NT2/D1 (cell line): ENCODE measurements at regions not wholly inside any gene's neighbourhood (a gene's known extent, or its start where the extent isn't known, plus 50 kb on each side); places are given as distances from the start of the nearest gene placed in this dataset.

Experiments
- DNase-seq: peaks from one replicate; pipeline ENCODE4 v3.0.0-alpha.2; 2011; ENCODE audit warnings: low read depth, low spot score
- H3K27me3 ChIP-seq: 2 replicates; pipeline ENCODE4 v1.6.0; 2011; ENCODE audit warnings: mild to moderate bottlenecking; ENCODE audit not compliant: insufficient read length, insufficient read depth
- H3K36me3 ChIP-seq: 2 replicates; pipeline ENCODE4 v1.6.1; 2011; ENCODE audit warnings: mild to moderate bottlenecking, low read length, mixed read lengths; ENCODE audit not compliant: insufficient read depth, insufficient read length
- H3K4me1 ChIP-seq: 2 replicates; pipeline ENCODE4 v1.5.1; 2011; ENCODE audit not compliant: insufficient read depth, insufficient read length
- H3K4me3 ChIP-seq: 2 replicates; pipeline ENCODE4 v1.5.1; 2011; ENCODE audit warnings: low read depth; ENCODE audit not compliant: insufficient read length
- H3K9ac ChIP-seq: 2 replicates; pipeline ENCODE4 v1.6.0; 2011; ENCODE audit warnings: low read depth; ENCODE audit not compliant: insufficient read length
- H3K9me3 ChIP-seq: 2 replicates; pipeline ENCODE4 v1.5.1; 2011; ENCODE audit warnings: mild to moderate bottlenecking, low read length; ENCODE audit not compliant: insufficient read depth
- SUZ12 ChIP-seq: IDR thresholded peaks from 2 replicates; pipeline ENCODE4 v1.6.1; 2011; ENCODE audit not compliant: insufficient read length, insufficient read depth; ENCODE audit errors: extremely low read depth
- YY1 ChIP-seq: IDR thresholded peaks from 2 replicates; pipeline ENCODE4 v1.6.1; 2011; ENCODE audit not compliant: insufficient read length, insufficient read depth
- ZNF274 ChIP-seq: IDR thresholded peaks from 2 replicates; pipeline ENCODE4 v1.6.1; 2011; ENCODE audit warnings: mild to moderate bottlenecking, low read depth, low read length

GRCh38 chr14:101248840-101249675 is 312.2 kb upstream of the DIO3 start:
- no peak for DNase-seq
- TF ChIP-seq ZNF274 (no peak), SUZ12 (no peak), YY1 (no peak)
- H3K9ac ChIP-seq, result no peak overlapping the region
- no peaks in the 10 kb centered on the region for H3K27me3 ChIP-seq
- no peaks in the 10 kb centered on the region for H3K9me3 ChIP-seq
- H3K4me3 ChIP-seq, result no peak overlapping the region
- no peaks in the 10 kb centered on the region for H3K4me1 ChIP-seq
- H3K36me3 ChIP-seq, result no peaks in the 10 kb centered on the region

- H3K27me3 ChIP-seq, result no peaks in the 10 kb centered on the region
- H3K4me3 ChIP-seq, result no peak overlapping the region
- no peaks in the 10 kb centered on the region for H3K36me3 ChIP-seq
- TF ChIP-seq SUZ12, result no peak
- TF ChIP-seq ZNF274, result no peak
- no peak for TF ChIP-seq YY1
- H3K4me1 ChIP-seq, result no peaks in the 10 kb centered on the region
- DNase-seq, result no peak
- no peaks in the 10 kb centered on the region for H3K9me3 ChIP-seq
- no peak overlapping the region for H3K9ac ChIP-seq
Measured at GRCh38 chr14:101249676-101250036, 311.6 kb upstream of the DIO3 start.

- Histone ChIP-seq H3K4me1 (no peaks in the 10 kb centered on the region), H3K27me3 (no peaks in the 10 kb centered on the region), H3K9ac (no peak overlapping the region), H3K4me3 (no peak overlapping the region), H3K9me3 (no peaks in the 10 kb centered on the region), H3K36me3 (no peaks in the 10 kb centered on the region)
- TF ChIP-seq ZNF274, result no peak
- TF ChIP-seq YY1, result no peak
- no peak for TF ChIP-seq SUZ12
- DNase-seq, result no peak
Measured at GRCh38 chr14:101250336-101250947, 310.9 kb upstream of the DIO3 start.

GRCh38 chr14:101250948-101251811 is 310.1 kb upstream of the DIO3 start:
- DNase-seq, result no peak
- TF ChIP-seq SUZ12 (no peak), YY1 (no peak), ZNF274 (no peak)
- Histone ChIP-seq H3K9ac (no peak overlapping the region), H3K36me3 (no peaks in the 10 kb centered on the region), H3K27me3 (no peaks in the 10 kb centered on the region), H3K9me3 (no peaks in the 10 kb centered on the region), H3K4me3 (no peak overlapping the region), H3K4me1 (no peaks in the 10 kb centered on the region)

- H3K9ac ChIP-seq, result no peak overlapping the region
- H3K36me3 ChIP-seq, result no peaks in the 10 kb centered on the region
- TF ChIP-seq ZNF274 (no peak), YY1 (no peak), SUZ12 (no peak)
- no peak overlapping the region for H3K4me3 ChIP-seq
- no peaks in the 10 kb centered on the region for H3K9me3 ChIP-seq
- no peak for DNase-seq
- no peaks in the 10 kb centered on the region for H3K4me1 ChIP-seq
- H3K27me3 ChIP-seq, result no peaks in the 10 kb centered on the region
Measured at GRCh38 chr14:101251812-101252442, 309.4 kb upstream of the DIO3 start.

- H3K9me3 ChIP-seq, result no peaks in the 10 kb centered on the region
- no peak overlapping the region for H3K9ac ChIP-seq
- H3K4me1 ChIP-seq, result no peaks in the 10 kb centered on the region
- H3K27me3 ChIP-seq, result no peaks in the 10 kb centered on the region
- TF ChIP-seq ZNF274 (no peak), YY1 (no peak), SUZ12 (no peak)
- no peaks in the 10 kb centered on the region for H3K36me3 ChIP-seq
- no peak for DNase-seq
- no peak overlapping the region for H3K4me3 ChIP-seq
Measured at GRCh38 chr14:101252443-101253214, 308.7 kb upstream of the DIO3 start.
